Activated naive CD8-positive, alpha-beta T cell (primary cell): ENCODE measurements at regions not wholly inside any gene's neighbourhood (a gene's known extent, or its start where the extent isn't known, plus 50 kb on each side); places are given as distances from the start of the nearest gene placed in this dataset.

Source experiments
- H3K27ac Mint-ChIP-seq: one replicate; pipeline ENCODE4 v1.8.0; 2021; ENCODE audit warnings: mixed read lengths
- H3K27me3 Mint-ChIP-seq: one replicate; pipeline ENCODE4 v1.8.0; 2021; ENCODE audit warnings: mixed read lengths
- H3K36me3 Mint-ChIP-seq: one replicate; pipeline ENCODE4 v1.8.0; 2021; ENCODE audit warnings: mixed read lengths
- H3K4me1 Mint-ChIP-seq: one replicate; pipeline ENCODE4 v1.8.0; 2021; ENCODE audit warnings: low read depth, mixed read lengths
- H3K4me3 Mint-ChIP-seq: one replicate; pipeline ENCODE4 v1.8.0; 2021; ENCODE audit warnings: mild to moderate bottlenecking, mixed read lengths
- H3K9me3 Mint-ChIP-seq: one replicate; pipeline ENCODE4 v1.8.0; 2021; ENCODE audit warnings: low read depth, mixed read lengths

GRCh38 chr13:90395348-90395747, 952.1 kb upstream of the MIR17HG start:
- H3K27me3 Mint-ChIP-seq = no peaks in the 10 kb centered on the region
- H3K4me1 Mint-ChIP-seq = no peaks in the 10 kb centered on the region
- no peak overlapping the region for H3K27ac Mint-ChIP-seq
- H3K4me3 Mint-ChIP-seq = no peak overlapping the region
- H3K9me3 Mint-ChIP-seq = peaks cover 15% of the 10 kb centered on the region
- no peaks in the 10 kb centered on the region for H3K36me3 Mint-ChIP-seq

GRCh38 chr13:90395846-90396245, 951.6 kb upstream of the MIR17HG start:
- Mint-ChIP-seq H3K9me3 (peaks cover 19% of the 10 kb centered on the region), H3K27me3 (no peaks in the 10 kb centered on the region), H3K4me1 (no peaks in the 10 kb centered on the region), H3K36me3 (no peaks in the 10 kb centered on the region), H3K27ac (no peak overlapping the region), H3K4me3 (no peak overlapping the region)

- no peak overlapping the region for H3K4me3 Mint-ChIP-seq
- no peaks in the 10 kb centered on the region for H3K36me3 Mint-ChIP-seq
- H3K9me3 Mint-ChIP-seq = peaks cover 15% of the 10 kb centered on the region
- no peak overlapping the region for H3K27ac Mint-ChIP-seq
- H3K27me3 Mint-ChIP-seq = no peaks in the 10 kb centered on the region
- H3K4me1 Mint-ChIP-seq = no peaks in the 10 kb centered on the region
Observed at GRCh38 chr13:90396266-90396665, 951.2 kb upstream of the MIR17HG start.

GRCh38 chr13:90397503-90397902, 950.0 kb upstream of the MIR17HG start:
- no peaks in the 10 kb centered on the region for H3K36me3 Mint-ChIP-seq
- H3K9me3 Mint-ChIP-seq = peaks cover 15% of the 10 kb centered on the region
- H3K27ac Mint-ChIP-seq = no peak overlapping the region
- no peaks in the 10 kb centered on the region for H3K4me1 Mint-ChIP-seq
- H3K27me3 Mint-ChIP-seq = no peaks in the 10 kb centered on the region
- no peak overlapping the region for H3K4me3 Mint-ChIP-seq

- H3K4me3 Mint-ChIP-seq = no peak overlapping the region
Observed at GRCh38 chr13:90400372-90400771, 947.1 kb upstream of the MIR17HG start.

GRCh38 chr13:90401150-90401549, 946.3 kb upstream of the MIR17HG start:
- no peaks in the 10 kb centered on the region for H3K4me1 Mint-ChIP-seq
- H3K36me3 Mint-ChIP-seq = no peaks in the 10 kb centered on the region
- H3K27me3 Mint-ChIP-seq = no peaks in the 10 kb centered on the region
- H3K9me3 Mint-ChIP-seq = peaks cover 19% of the 10 kb centered on the region
- H3K27ac Mint-ChIP-seq = no peak overlapping the region
- no peak overlapping the region for H3K4me3 Mint-ChIP-seq

More at GRCh38 chr13:90400372-90400771, 947.1 kb upstream of the MIR17HG start:
- Mint-ChIP-seq H3K4me1 (no peaks in the 10 kb centered on the region), H3K36me3 (no peaks in the 10 kb centered on the region), H3K9me3 (peaks cover 18% of the 10 kb centered on the region), H3K27ac (no peak overlapping the region), H3K27me3 (no peaks in the 10 kb centered on the region)

GRCh38 chr13:90402102-90402501, 945.4 kb upstream of the MIR17HG start:
- Mint-ChIP-seq H3K27ac (no peak overlapping the region), H3K27me3 (no peaks in the 10 kb centered on the region), H3K4me1 (no peaks in the 10 kb centered on the region), H3K9me3 (peaks cover 24% of the 10 kb centered on the region), H3K4me3 (no peak overlapping the region), H3K36me3 (no peaks in the 10 kb centered on the region)

GRCh38 chr13:90402613-90403012, 944.9 kb upstream of the MIR17HG start:
- Mint-ChIP-seq H3K27ac (no peak overlapping the region), H3K4me3 (no peak overlapping the region), H3K27me3 (no peaks in the 10 kb centered on the region), H3K36me3 (no peaks in the 10 kb centered on the region), H3K9me3 (peaks cover 19% of the 10 kb centered on the region), H3K4me1 (no peaks in the 10 kb centered on the region)

- H3K4me1 Mint-ChIP-seq = no peaks in the 10 kb centered on the region
- no peak overlapping the region for H3K4me3 Mint-ChIP-seq
- H3K27me3 Mint-ChIP-seq = no peaks in the 10 kb centered on the region
- peaks cover 19% of the 10 kb centered on the region for H3K9me3 Mint-ChIP-seq
- no peaks in the 10 kb centered on the region for H3K36me3 Mint-ChIP-seq
- no peak overlapping the region for H3K27ac Mint-ChIP-seq
Observed at GRCh38 chr13:90403330-90404082, 944.0 kb upstream of the MIR17HG start.

- Mint-ChIP-seq H3K27ac (no peak overlapping the region), H3K27me3 (no peaks in the 10 kb centered on the region), H3K9me3 (peaks cover 17% of the 10 kb centered on the region)
Observed at GRCh38 chr13:90405301-90405700, 942.2 kb upstream of the MIR17HG start.

GRCh38 chr13:90412980-90413379, 934.5 kb upstream of the MIR17HG start:
- H3K4me3 Mint-ChIP-seq = no peak overlapping the region
- no peaks in the 10 kb centered on the region for H3K27me3 Mint-ChIP-seq
- no peaks in the 10 kb centered on the region for H3K4me1 Mint-ChIP-seq
- no peaks in the 10 kb centered on the region for H3K36me3 Mint-ChIP-seq
- H3K27ac Mint-ChIP-seq = no peak overlapping the region
- peaks cover 7% of the 10 kb centered on the region for H3K9me3 Mint-ChIP-seq

More at GRCh38 chr13:90405301-90405700, 942.2 kb upstream of the MIR17HG start:
- H3K4me1 Mint-ChIP-seq = no peaks in the 10 kb centered on the region
- no peaks in the 10 kb centered on the region for H3K36me3 Mint-ChIP-seq
- no peak overlapping the region for H3K4me3 Mint-ChIP-seq

- Mint-ChIP-seq H3K4me3 (no peak overlapping the region), H3K27me3 (no peaks in the 10 kb centered on the region), H3K36me3 (no peaks in the 10 kb centered on the region), H3K27ac (no peak overlapping the region), H3K4me1 (no peaks in the 10 kb centered on the region), H3K9me3 (peaks cover 4% of the 10 kb centered on the region)
Observed at GRCh38 chr13:90413548-90413947, 933.9 kb upstream of the MIR17HG start.

GRCh38 chr13:90414691-90415596, 932.5 kb upstream of the MIR17HG start:
- H3K27ac Mint-ChIP-seq = no peak overlapping the region
- H3K4me3 Mint-ChIP-seq = no peak overlapping the region
- no peaks in the 10 kb centered on the region for H3K36me3 Mint-ChIP-seq
- no peaks in the 10 kb centered on the region for H3K4me1 Mint-ChIP-seq
- peaks cover 4% of the 10 kb centered on the region for H3K9me3 Mint-ChIP-seq
- no peaks in the 10 kb centered on the region for H3K27me3 Mint-ChIP-seq

- Mint-ChIP-seq H3K27ac (no peak overlapping the region), H3K4me1 (no peaks in the 10 kb centered on the region), H3K9me3 (peaks cover 9% of the 10 kb centered on the region), H3K36me3 (no peaks in the 10 kb centered on the region), H3K4me3 (no peak overlapping the region), H3K27me3 (no peaks in the 10 kb centered on the region)
Observed at GRCh38 chr13:90415902-90416301, 931.6 kb upstream of the MIR17HG start.

- H3K27ac Mint-ChIP-seq = no peak overlapping the region
- no peak overlapping the region for H3K4me3 Mint-ChIP-seq
- H3K36me3 Mint-ChIP-seq = no peaks in the 10 kb centered on the region
- H3K27me3 Mint-ChIP-seq = no peaks in the 10 kb centered on the region
- peaks cover 12% of the 10 kb centered on the region for H3K9me3 Mint-ChIP-seq
- H3K4me1 Mint-ChIP-seq = no peaks in the 10 kb centered on the region
Observed at GRCh38 chr13:90416519-90416918, 931.0 kb upstream of the MIR17HG start.
